RWPE2 (cell line): ENCODE measurements at regions not wholly inside any gene's neighbourhood (a gene's known extent, or its start where the extent isn't known, plus 50 kb on each side); places are given as distances from the start of the nearest gene placed in this dataset.

Source experiments
- ATAC-seq: fragments of 200-7000 bp; cut with Tn5 transposase; 3 replicates; pipeline ENCODE4 v1.9.1; 2021; ENCODE audit warnings: low read depth
- DNase-seq: peaks from one replicate; pipeline ENCODE4 v3.0.0-alpha.2; 2020; ENCODE audit warnings: low spot score
- H3K27ac ChIP-seq: fragments of 450-650 bp; 2 replicates; pipeline ENCODE4 v1.5.1; 2017; ENCODE audit warnings: mild to moderate bottlenecking; ENCODE audit not compliant: poor library complexity, severe bottlenecking
- H3K27me3 ChIP-seq: fragments of 250-450 bp; sonication (Bioruptor Pico); 2 replicates; pipeline ENCODE4 v1.5.1; 2021; ENCODE audit warnings: mild to moderate bottlenecking, moderate library complexity; ENCODE audit not compliant: insufficient read depth, poor library complexity, severe bottlenecking
- H3K36me3 ChIP-seq: fragments of 250-450 bp; sonication (Bioruptor Pico); 2 replicates; pipeline ENCODE4 v1.5.1; 2020; ENCODE audit warnings: low read depth, mild to moderate bottlenecking, moderate library complexity
- H3K4me1 ChIP-seq: fragments of 250-450 bp; sonication (Bioruptor Pico); 2 replicates; pipeline ENCODE4 v1.5.1; 2021; ENCODE audit warnings: mild to moderate bottlenecking, moderate library complexity; ENCODE audit not compliant: insufficient read depth, poor library complexity, severe bottlenecking
- H3K4me3 ChIP-seq: fragments of 250-450 bp; sonication (Bioruptor Pico); 2 replicates; pipeline ENCODE4 v1.5.1; 2021; ENCODE audit warnings: mild to moderate bottlenecking, moderate library complexity; ENCODE audit not compliant: severe bottlenecking
- H3K9me3 ChIP-seq: fragments of 250-450 bp; sonication (Bioruptor Pico); 2 replicates; pipeline ENCODE4 v1.5.1; 2021; ENCODE audit warnings: mild to moderate bottlenecking, moderate library complexity; ENCODE audit not compliant: severe bottlenecking
- CTCF ChIP-seq: fragments of 450-650 bp; IDR thresholded peaks from one replicate; pipeline ENCODE4 v1.5.1; 2017; ENCODE audit warnings: mild to moderate bottlenecking, moderate library complexity; ENCODE audit not compliant: poor library complexity, severe bottlenecking

GRCh38 chr16:55149622-55150021 lies 174.4 kb upstream of the IRX6 start:
- H3K9me3 ChIP-seq: no peaks in the 10 kb centered on the region
- no peak overlapping the region for H3K27ac ChIP-seq
- no peak overlapping the region for H3K4me3 ChIP-seq
- no peaks in the 10 kb centered on the region for H3K36me3 ChIP-seq
- no peaks in the 10 kb centered on the region for H3K4me1 ChIP-seq
- H3K27me3 ChIP-seq: peaks cover 3% of the 10 kb centered on the region
- no peak for TF ChIP-seq CTCF
- no peak for ATAC-seq
- DNase-seq: no peak

- Histone ChIP-seq H3K36me3 (no peaks in the 10 kb centered on the region), H3K27ac (no peak overlapping the region), H3K4me1 (no peaks in the 10 kb centered on the region), H3K9me3 (no peaks in the 10 kb centered on the region), H3K27me3 (peaks cover 3% of the 10 kb centered on the region), H3K4me3 (no peak overlapping the region)
- DNase-seq (no peak), ATAC-seq (no peak)
- TF ChIP-seq CTCF: no peak
Observed at GRCh38 chr16:55151561-55152305, 172.3 kb upstream of the IRX6 start.

- no peak for ATAC-seq
- Histone ChIP-seq H3K4me3 (no peak overlapping the region), H3K4me1 (no peaks in the 10 kb centered on the region), H3K36me3 (no peaks in the 10 kb centered on the region), H3K9me3 (no peaks in the 10 kb centered on the region), H3K27ac (no peak overlapping the region), H3K27me3 (peaks cover 3% of the 10 kb centered on the region)
- no peak for DNase-seq
- TF ChIP-seq CTCF: no peak
Observed at GRCh38 chr16:55152875-55153390, 171.1 kb upstream of the IRX6 start.

GRCh38 chr16:55154262-55154661 lies 169.7 kb upstream of the IRX6 start:
- DNase-seq (no peak), ATAC-seq (no peak)
- H3K36me3 ChIP-seq: no peaks in the 10 kb centered on the region
- peaks cover 3% of the 10 kb centered on the region for H3K27me3 ChIP-seq
- TF ChIP-seq CTCF: no peak
- no peak overlapping the region for H3K4me3 ChIP-seq
- H3K9me3 ChIP-seq: no peaks in the 10 kb centered on the region
- no peaks in the 10 kb centered on the region for H3K4me1 ChIP-seq
- H3K27ac ChIP-seq: no peak overlapping the region

- no peak for ATAC-seq
- H3K36me3 ChIP-seq: no peaks in the 10 kb centered on the region
Observed at GRCh38 chr16:55154956-55155355, 169.0 kb upstream of the IRX6 start.

More at GRCh38 chr16:55154956-55155355, 169.0 kb upstream of the IRX6 start:
- no peak for DNase-seq
- H3K27me3 ChIP-seq: peaks cover 3% of the 10 kb centered on the region
- H3K9me3 ChIP-seq: no peaks in the 10 kb centered on the region
- TF ChIP-seq CTCF: no peak
- H3K27ac ChIP-seq: no peak overlapping the region
- no peak overlapping the region for H3K4me3 ChIP-seq
- H3K4me1 ChIP-seq: no peaks in the 10 kb centered on the region
